ENCODE measurements at regions not wholly inside any gene's neighbourhood (a gene's known extent, or its start where the extent isn't known, plus 50 kb on each side); places are given as distances from the start of the nearest gene placed in this dataset.

- DNase-seq, result no peak
- 15 to 29% (median 23%) methylated on average over 1 of the region's 1 CpG for WGBS, 3 donors
Measured at GRCh38 chr7:136709876-136710275, 158.6 kb upstream of the CHRM2 start.

GRCh38 chr7:136702913-136703312, 165.5 kb upstream of the CHRM2 start:
- H3K36me3 ChIP-seq (ENCODE audit: control insufficient read depth in 3 of 3, insufficient read depth in 2 of 3, low read depth in 1 of 3, low read length in 3 of 3), result no peaks in the 10 kb centered on the region
- no peaks in the 10 kb centered on the region for H3K27me3 ChIP-seq (ENCODE audit: control insufficient read depth in 3 of 3, insufficient read depth in 3 of 3, low read length in 3 of 3)
- 64 to 88% (median 68%) methylated on average over 1 of the region's 1 CpG for WGBS, 3 donors
- FAIRE-seq (no peak), DNase-seq (no peak)
- no peaks in the 10 kb centered on the region for H3K4me1 ChIP-seq (ENCODE audit: control insufficient read depth in 3 of 3, insufficient read depth in 2 of 3, low read depth in 1 of 3, low read length in 2 of 3)
- no peaks in the 10 kb centered on the region for H3K9me3 ChIP-seq (ENCODE audit: control insufficient read depth in 2 of 2, insufficient read depth in 1 of 2, low read depth in 1 of 2, low read length in 1 of 2)
- H3K27ac ChIP-seq (ENCODE audit: low read depth in 1 of 3, low read length in 2 of 3), result no peak overlapping the region
- H3K4me3 ChIP-seq (ENCODE audit: low read depth in 1 of 3, low read length in 3 of 3), result no peak overlapping the region

More at GRCh38 chr7:136709876-136710275, 158.6 kb upstream of the CHRM2 start:
- no peak for FAIRE-seq
- Histone ChIP-seq H3K27ac (ENCODE audit: low read depth in 1 of 3, low read length in 2 of 3) (no peak overlapping the region), H3K36me3 (ENCODE audit: control insufficient read depth in 3 of 3, insufficient read depth in 2 of 3, low read depth in 1 of 3, low read length in 3 of 3) (no peaks in the 10 kb centered on the region), H3K27me3 (ENCODE audit: control insufficient read depth in 3 of 3, insufficient read depth in 3 of 3, low read length in 3 of 3) (no peaks in the 10 kb centered on the region), H3K9me3 (ENCODE audit: control insufficient read depth in 2 of 2, insufficient read depth in 1 of 2, low read depth in 1 of 2, low read length in 1 of 2) (no peaks in the 10 kb centered on the region), H3K4me3 (ENCODE audit: low read depth in 1 of 3, low read length in 3 of 3) (no peak overlapping the region), H3K4me1 (ENCODE audit: control insufficient read depth in 3 of 3, insufficient read depth in 2 of 3, low read depth in 1 of 3, low read length in 2 of 3) (no peaks in the 10 kb centered on the region)

GRCh38 chr7:136698977-136699376, 169.5 kb upstream of the CHRM2 start:
- FAIRE-seq (no peak), DNase-seq (no peak)
- H3K4me1 ChIP-seq (ENCODE audit: control insufficient read depth in 3 of 3, insufficient read depth in 2 of 3, low read depth in 1 of 3, low read length in 2 of 3), result no peaks in the 10 kb centered on the region
- H3K9me3 ChIP-seq (ENCODE audit: control insufficient read depth in 2 of 2, insufficient read depth in 1 of 2, low read depth in 1 of 2, low read length in 1 of 2), result peaks cover 0 to 3% of the 10 kb centered on the region in 2 donors
- H3K27me3 ChIP-seq (ENCODE audit: control insufficient read depth in 3 of 3, insufficient read depth in 3 of 3, low read length in 3 of 3), result no peaks in the 10 kb centered on the region
- no peak overlapping the region for H3K4me3 ChIP-seq (ENCODE audit: low read depth in 1 of 3, low read length in 3 of 3)
- H3K36me3 ChIP-seq (ENCODE audit: control insufficient read depth in 3 of 3, insufficient read depth in 2 of 3, low read depth in 1 of 3, low read length in 3 of 3), result no peaks in the 10 kb centered on the region
- H3K27ac ChIP-seq (ENCODE audit: low read depth in 1 of 3, low read length in 2 of 3), result no peak overlapping the region
- 76 to 89% (median 77%) methylated on average over 2 of the region's 2 CpGs for WGBS, 3 donors

GRCh38 chr7:136698231-136698630, 170.2 kb upstream of the CHRM2 start:
- WGBS, 3 donors, result 75 to 91% (median 86%) methylated on average over 3 of the region's 3 CpGs
- Histone ChIP-seq H3K27ac (ENCODE audit: low read depth in 1 of 3, low read length in 2 of 3) (no peak overlapping the region), H3K36me3 (ENCODE audit: control insufficient read depth in 3 of 3, insufficient read depth in 2 of 3, low read depth in 1 of 3, low read length in 3 of 3) (no peaks in the 10 kb centered on the region), H3K27me3 (ENCODE audit: control insufficient read depth in 3 of 3, insufficient read depth in 3 of 3, low read length in 3 of 3) (no peaks in the 10 kb centered on the region), H3K9me3 (ENCODE audit: control insufficient read depth in 2 of 2, insufficient read depth in 1 of 2, low read depth in 1 of 2, low read length in 1 of 2) (peaks cover 0 to 3% of the 10 kb centered on the region in 2 donors), H3K4me1 (ENCODE audit: control insufficient read depth in 3 of 3, insufficient read depth in 2 of 3, low read depth in 1 of 3, low read length in 2 of 3) (no peaks in the 10 kb centered on the region), H3K4me3 (ENCODE audit: low read depth in 1 of 3, low read length in 3 of 3) (no peak overlapping the region)
- no peak for DNase-seq
- no peak for FAIRE-seq

GRCh38 chr7:136697271-136697670, 171.2 kb upstream of the CHRM2 start:
- DNase-seq, result no peak
- peaks cover 0 to 3% of the 10 kb centered on the region in 2 donors for H3K9me3 ChIP-seq (ENCODE audit: control insufficient read depth in 2 of 2, insufficient read depth in 1 of 2, low read depth in 1 of 2, low read length in 1 of 2)
- WGBS, 3 donors, result 85 to 95% (median 88%) methylated on average over 2 of the region's 2 CpGs
- no peak for FAIRE-seq
- no peaks in the 10 kb centered on the region for H3K36me3 ChIP-seq (ENCODE audit: control insufficient read depth in 3 of 3, insufficient read depth in 2 of 3, low read depth in 1 of 3, low read length in 3 of 3)
- H3K4me1 ChIP-seq (ENCODE audit: control insufficient read depth in 3 of 3, insufficient read depth in 2 of 3, low read depth in 1 of 3, low read length in 2 of 3), result no peaks in the 10 kb centered on the region
- no peak overlapping the region for H3K4me3 ChIP-seq (ENCODE audit: low read depth in 1 of 3, low read length in 3 of 3)
- H3K27ac ChIP-seq (ENCODE audit: low read depth in 1 of 3, low read length in 2 of 3), result no peak overlapping the region
- no peaks in the 10 kb centered on the region for H3K27me3 ChIP-seq (ENCODE audit: control insufficient read depth in 3 of 3, insufficient read depth in 3 of 3, low read length in 3 of 3)

GRCh38 chr7:136693166-136694119, 175.0 kb upstream of the CHRM2 start:
- Histone ChIP-seq H3K9me3 (ENCODE audit: control insufficient read depth in 2 of 2, insufficient read depth in 1 of 2, low read depth in 1 of 2, low read length in 1 of 2) (peaks cover 0 to 3% of the 10 kb centered on the region in 2 donors), H3K4me3 (ENCODE audit: low read depth in 1 of 3, low read length in 3 of 3) (no peak overlapping the region), H3K27me3 (ENCODE audit: control insufficient read depth in 3 of 3, insufficient read depth in 3 of 3, low read length in 3 of 3) (no peaks in the 10 kb centered on the region), H3K36me3 (ENCODE audit: control insufficient read depth in 3 of 3, insufficient read depth in 2 of 3, low read depth in 1 of 3, low read length in 3 of 3) (no peaks in the 10 kb centered on the region), H3K4me1 (ENCODE audit: control insufficient read depth in 3 of 3, insufficient read depth in 2 of 3, low read depth in 1 of 3, low read length in 2 of 3) (no peaks in the 10 kb centered on the region), H3K27ac (ENCODE audit: low read depth in 1 of 3, low read length in 2 of 3) (no peak overlapping the region)
- WGBS, 3 donors, result 38 to 62% (median 39%) methylated on average over 4 of the region's 4 CpGs
- FAIRE-seq (no peak), DNase-seq (no peak)

GRCh38 chr7:136692221-136692620, 176.2 kb upstream of the CHRM2 start:
- Histone ChIP-seq H3K4me3 (ENCODE audit: low read depth in 1 of 3, low read length in 3 of 3) (no peak overlapping the region), H3K9me3 (ENCODE audit: control insufficient read depth in 2 of 2, insufficient read depth in 1 of 2, low read depth in 1 of 2, low read length in 1 of 2) (peaks cover 0 to 3% of the 10 kb centered on the region in 2 donors), H3K4me1 (ENCODE audit: control insufficient read depth in 3 of 3, insufficient read depth in 2 of 3, low read depth in 1 of 3, low read length in 2 of 3) (no peaks in the 10 kb centered on the region), H3K36me3 (ENCODE audit: control insufficient read depth in 3 of 3, insufficient read depth in 2 of 3, low read depth in 1 of 3, low read length in 3 of 3) (no peaks in the 10 kb centered on the region), H3K27ac (ENCODE audit: low read depth in 1 of 3, low read length in 2 of 3) (no peak overlapping the region), H3K27me3 (ENCODE audit: control insufficient read depth in 3 of 3, insufficient read depth in 3 of 3, low read length in 3 of 3) (no peaks in the 10 kb centered on the region)
- 54 to 80% (median 66%) methylated on average over 3 of the region's 3 CpGs for WGBS, 3 donors
- FAIRE-seq, result no peak
- DNase-seq, result no peak

- Histone ChIP-seq H3K4me3 (ENCODE audit: low read depth in 1 of 3, low read length in 3 of 3) (no peak overlapping the region), H3K9me3 (ENCODE audit: control insufficient read depth in 2 of 2, insufficient read depth in 1 of 2, low read depth in 1 of 2, low read length in 1 of 2) (no peaks in the 10 kb centered on the region), H3K36me3 (ENCODE audit: control insufficient read depth in 3 of 3, insufficient read depth in 2 of 3, low read depth in 1 of 3, low read length in 3 of 3) (no peaks in the 10 kb centered on the region), H3K4me1 (ENCODE audit: control insufficient read depth in 3 of 3, insufficient read depth in 2 of 3, low read depth in 1 of 3, low read length in 2 of 3) (no peaks in the 10 kb centered on the region), H3K27me3 (ENCODE audit: control insufficient read depth in 3 of 3, insufficient read depth in 3 of 3, low read length in 3 of 3) (no peaks in the 10 kb centered on the region), H3K27ac (ENCODE audit: low read depth in 1 of 3, low read length in 2 of 3) (no peak overlapping the region)
- FAIRE-seq (no peak), DNase-seq (no peak)
- 65 to 86% (median 79%) methylated on average over 2 of the region's 2 CpGs for WGBS, 3 donors
Measured at GRCh38 chr7:136688601-136689000, 179.9 kb upstream of the CHRM2 start.

Data from small intestine (tissue), 7 donors.